ENCODE measurements at regions not wholly inside any gene's neighbourhood (a gene's known extent, or its start where the extent isn't known, plus 50 kb on each side); places are given as distances from the start of the nearest gene placed in this dataset.
"Not testable (repeated sequence)": the region's sequence is repeated elsewhere in the genome, so short reads cannot be mapped to it uniquely, and the experiment has no call there.

- DNase-seq (ENCODE audit: low read depth); H3K27me3 ChIP-seq (replicated peaks; ENCODE audit: control insufficient read depth, insufficient read depth, low read length); H3K36me3 ChIP-seq (ENCODE audit: control insufficient read depth, insufficient read depth, low read length, severe bottlenecking); H3K9ac ChIP-seq (ENCODE audit: low read length); H3K4me1 ChIP-seq (ENCODE audit: control insufficient read depth, insufficient read depth, low read length); H3K4me3 ChIP-seq (ENCODE audit: low read length); H3K9me3 ChIP-seq (ENCODE audit: control insufficient read depth, low read length): not testable (repeated sequence)
These were observed 255.7 kb downstream of the BCL2L11 start for GRCh38 chr2:111376272-111376970.

GRCh38 chr2:111376971-111377352, 256.2 kb downstream of the BCL2L11 start:
- H3K9ac ChIP-seq (ENCODE audit: low read length); H3K9me3 ChIP-seq (ENCODE audit: control insufficient read depth, low read length); H3K36me3 ChIP-seq (ENCODE audit: control insufficient read depth, insufficient read depth, low read length, severe bottlenecking); H3K27me3 ChIP-seq (replicated peaks; ENCODE audit: control insufficient read depth, insufficient read depth, low read length); H3K4me3 ChIP-seq (ENCODE audit: low read length); DNase-seq (ENCODE audit: low read depth); H3K4me1 ChIP-seq (ENCODE audit: control insufficient read depth, insufficient read depth, low read length): not testable (repeated sequence)

- H3K36me3 ChIP-seq (ENCODE audit: control insufficient read depth, insufficient read depth, low read length, severe bottlenecking); H3K4me1 ChIP-seq (ENCODE audit: control insufficient read depth, insufficient read depth, low read length); DNase-seq (ENCODE audit: low read depth); H3K9ac ChIP-seq (ENCODE audit: low read length); H3K4me3 ChIP-seq (ENCODE audit: low read length); H3K27me3 ChIP-seq (replicated peaks; ENCODE audit: control insufficient read depth, insufficient read depth, low read length); H3K9me3 ChIP-seq (ENCODE audit: control insufficient read depth, low read length): not testable (repeated sequence)
These were observed 256.8 kb downstream of the BCL2L11 start for GRCh38 chr2:111377386-111377959.

GRCh38 chr2:111378348-111378747, 257.6 kb downstream of the BCL2L11 start:
- DNase-seq (ENCODE audit: low read depth); H3K36me3 ChIP-seq (ENCODE audit: control insufficient read depth, insufficient read depth, low read length, severe bottlenecking); H3K9me3 ChIP-seq (ENCODE audit: control insufficient read depth, low read length); H3K27me3 ChIP-seq (replicated peaks; ENCODE audit: control insufficient read depth, insufficient read depth, low read length); H3K9ac ChIP-seq (ENCODE audit: low read length); H3K4me1 ChIP-seq (ENCODE audit: control insufficient read depth, insufficient read depth, low read length); H3K4me3 ChIP-seq (ENCODE audit: low read length): not testable (repeated sequence)

GRCh38 chr2:111380733-111381439, 260.2 kb downstream of the BCL2L11 start:
- not testable (repeated sequence) for H3K4me3 ChIP-seq (ENCODE audit: low read length); H3K36me3 ChIP-seq (ENCODE audit: control insufficient read depth, insufficient read depth, low read length, severe bottlenecking); DNase-seq (ENCODE audit: low read depth); H3K9me3 ChIP-seq (ENCODE audit: control insufficient read depth, low read length); H3K27me3 ChIP-seq (replicated peaks; ENCODE audit: control insufficient read depth, insufficient read depth, low read length); H3K4me1 ChIP-seq (ENCODE audit: control insufficient read depth, insufficient read depth, low read length); H3K9ac ChIP-seq (ENCODE audit: low read length)

- DNase-seq (ENCODE audit: low read depth); H3K27me3 ChIP-seq (replicated peaks; ENCODE audit: control insufficient read depth, insufficient read depth, low read length); H3K9ac ChIP-seq (ENCODE audit: low read length); H3K4me1 ChIP-seq (ENCODE audit: control insufficient read depth, insufficient read depth, low read length); H3K9me3 ChIP-seq (ENCODE audit: control insufficient read depth, low read length); H3K4me3 ChIP-seq (ENCODE audit: low read length); H3K36me3 ChIP-seq (ENCODE audit: control insufficient read depth, insufficient read depth, low read length, severe bottlenecking): not testable (repeated sequence)
These were observed 261.0 kb downstream of the BCL2L11 start for GRCh38 chr2:111381530-111382306.

- not testable (repeated sequence) for H3K36me3 ChIP-seq (ENCODE audit: control insufficient read depth, insufficient read depth, low read length, severe bottlenecking); H3K9me3 ChIP-seq (ENCODE audit: control insufficient read depth, low read length); H3K27me3 ChIP-seq (replicated peaks; ENCODE audit: control insufficient read depth, insufficient read depth, low read length); H3K4me3 ChIP-seq (ENCODE audit: low read length); DNase-seq (ENCODE audit: low read depth); H3K9ac ChIP-seq (ENCODE audit: low read length); H3K4me1 ChIP-seq (ENCODE audit: control insufficient read depth, insufficient read depth, low read length)
These were observed 261.8 kb downstream of the BCL2L11 start for GRCh38 chr2:111382507-111382906.

- not testable (repeated sequence) for H3K36me3 ChIP-seq (ENCODE audit: control insufficient read depth, insufficient read depth, low read length, severe bottlenecking)
These were observed 262.6 kb downstream of the BCL2L11 start for GRCh38 chr2:111383311-111383710.

GRCh38 chr2:111385226-111385957, 264.7 kb downstream of the BCL2L11 start:
- H3K9ac ChIP-seq (ENCODE audit: low read length), result not testable (repeated sequence)

More at GRCh38 chr2:111383311-111383710, 262.6 kb downstream of the BCL2L11 start:
- H3K4me1 ChIP-seq (ENCODE audit: control insufficient read depth, insufficient read depth, low read length); H3K27me3 ChIP-seq (replicated peaks; ENCODE audit: control insufficient read depth, insufficient read depth, low read length); H3K4me3 ChIP-seq (ENCODE audit: low read length); DNase-seq (ENCODE audit: low read depth); H3K9ac ChIP-seq (ENCODE audit: low read length); H3K9me3 ChIP-seq (ENCODE audit: control insufficient read depth, low read length): not testable (repeated sequence)

GRCh38 chr2:111390605-111391004, 269.9 kb downstream of the BCL2L11 start:
- H3K9ac ChIP-seq (ENCODE audit: low read length); DNase-seq (ENCODE audit: low read depth); H3K9me3 ChIP-seq (ENCODE audit: control insufficient read depth, low read length); H3K4me3 ChIP-seq (ENCODE audit: low read length); H3K27me3 ChIP-seq (replicated peaks; ENCODE audit: control insufficient read depth, insufficient read depth, low read length); H3K4me1 ChIP-seq (ENCODE audit: control insufficient read depth, insufficient read depth, low read length); H3K36me3 ChIP-seq (ENCODE audit: control insufficient read depth, insufficient read depth, low read length, severe bottlenecking): not testable (repeated sequence)

More at GRCh38 chr2:111385226-111385957, 264.7 kb downstream of the BCL2L11 start:
- not testable (repeated sequence) for H3K9me3 ChIP-seq (ENCODE audit: control insufficient read depth, low read length); H3K4me3 ChIP-seq (ENCODE audit: low read length); H3K27me3 ChIP-seq (replicated peaks; ENCODE audit: control insufficient read depth, insufficient read depth, low read length); H3K36me3 ChIP-seq (ENCODE audit: control insufficient read depth, insufficient read depth, low read length, severe bottlenecking); H3K4me1 ChIP-seq (ENCODE audit: control insufficient read depth, insufficient read depth, low read length); DNase-seq (ENCODE audit: low read depth)

Data from adipocyte (in vitro differentiated cells).